H7 (cell line): ENCODE measurements at regions not wholly inside any gene's neighbourhood (a gene's known extent, or its start where the extent isn't known, plus 50 kb on each side); places are given as distances from the start of the nearest gene placed in this dataset.
"Not testable (repeated sequence)": the region's sequence is repeated elsewhere in the genome, so short reads cannot be mapped to it uniquely, and the experiment has no call there.

ENCODE experiments used
- DNase-seq: peaks from one replicate; pipeline ENCODE4 v3.0.0; 2012
- H3K27me3 ChIP-seq: 2 replicates; pipeline ENCODE4 v1.6.0; 2011; ENCODE audit warnings: mild to moderate bottlenecking, low read length; ENCODE audit not compliant: control insufficient read depth, insufficient read depth
- H3K36me3 ChIP-seq: replicated peaks from 2 replicates; pipeline ENCODE4 v1.5.1; 2011; ENCODE audit warnings: low read length; ENCODE audit not compliant: control insufficient read depth, insufficient read depth
- H3K4me3 ChIP-seq: 2 replicates; pipeline ENCODE4 v1.5.1; 2011; ENCODE audit warnings: low read depth, mild to moderate bottlenecking, control low read depth, low read length, moderate library complexity; ENCODE audit not compliant: insufficient read depth

GRCh38 chr10:85100495-85100894 is 772.1 kb downstream of the CCSER2 start:
- no peaks in the 10 kb centered on the region for H3K27me3 ChIP-seq
- H3K36me3 ChIP-seq, result no peaks in the 10 kb centered on the region
- DNase-seq, result no peak
- no peak overlapping the region for H3K4me3 ChIP-seq

- DNase-seq, result peak; percentile 26
- Histone ChIP-seq H3K27me3 (no peaks in the 10 kb centered on the region), H3K4me3 (no peak overlapping the region), H3K36me3 (no peaks in the 10 kb centered on the region)
Measured at GRCh38 chr10:85105614-85106255, 777.3 kb downstream of the CCSER2 start.

GRCh38 chr10:85111271-85111670 is 782.9 kb downstream of the CCSER2 start:
- Histone ChIP-seq H3K36me3 (no peaks in the 10 kb centered on the region), H3K27me3 (no peaks in the 10 kb centered on the region), H3K4me3 (no peak overlapping the region)
- no peak for DNase-seq

DNA sequence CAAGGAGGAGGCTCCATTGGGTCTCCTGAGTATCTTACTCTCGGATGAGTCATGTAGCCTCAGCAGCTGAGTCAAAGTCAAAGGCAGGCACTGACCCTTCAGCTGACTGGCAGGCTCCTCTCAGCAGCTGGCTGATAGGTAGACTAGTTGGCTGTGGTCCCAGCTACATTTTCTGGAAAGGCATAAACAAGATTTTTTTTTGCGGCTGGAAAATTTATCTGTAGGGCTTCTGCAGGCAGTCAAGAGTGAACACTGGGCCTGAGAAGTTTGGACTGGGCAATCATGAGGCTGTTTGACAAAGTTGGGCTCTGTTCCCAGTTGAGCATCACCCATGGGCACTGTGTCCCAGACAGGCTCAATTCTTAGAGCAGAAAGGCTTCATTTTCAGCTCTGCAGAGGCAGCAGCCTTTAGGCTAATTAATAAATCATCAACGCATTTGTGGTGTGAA is 796.2 kb downstream of the CCSER2 start:
- Histone ChIP-seq H3K36me3 (no peaks in the 10 kb centered on the region), H3K4me3 (no peak overlapping the region), H3K27me3 (no peaks in the 10 kb centered on the region)
- DNase-seq, result no peak

DNA sequence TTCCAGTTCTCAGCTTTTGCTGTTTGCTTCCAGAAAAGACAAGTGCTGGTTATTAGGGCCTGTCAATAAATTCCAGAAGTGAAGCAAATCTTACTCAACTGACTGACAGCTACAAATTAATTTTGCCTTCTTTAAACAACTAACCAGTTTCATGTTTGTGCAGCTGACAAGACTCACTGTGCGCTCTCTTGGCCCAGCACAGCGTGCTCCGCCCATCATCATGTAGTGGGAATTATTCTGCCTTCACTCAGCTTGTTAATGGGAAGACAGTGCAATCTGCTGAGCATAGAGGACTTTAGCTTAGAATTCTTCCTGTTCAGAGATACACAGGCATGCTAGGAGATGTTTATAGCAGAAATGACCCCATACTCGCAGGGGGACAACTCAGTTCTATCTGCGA is 808.9 kb downstream of the CCSER2 start:
- no peak for DNase-seq
- Histone ChIP-seq H3K4me3 (no peak overlapping the region), H3K27me3 (no peaks in the 10 kb centered on the region), H3K36me3 (no peaks in the 10 kb centered on the region)

- H3K4me3 ChIP-seq, result no peak overlapping the region
- DNase-seq, result no peak
- no peaks in the 10 kb centered on the region for H3K27me3 ChIP-seq
- no peaks in the 10 kb centered on the region for H3K36me3 ChIP-seq
Measured at GRCh38 chr10:85138046-85138445, 809.7 kb downstream of the CCSER2 start.

GRCh38 chr10:85139124-85139523 is 810.7 kb downstream of the CCSER2 start:
- DNase-seq, result no peak
- H3K4me3 ChIP-seq, result no peak overlapping the region
- no peaks in the 10 kb centered on the region for H3K27me3 ChIP-seq
- no peaks in the 10 kb centered on the region for H3K36me3 ChIP-seq

DNA sequence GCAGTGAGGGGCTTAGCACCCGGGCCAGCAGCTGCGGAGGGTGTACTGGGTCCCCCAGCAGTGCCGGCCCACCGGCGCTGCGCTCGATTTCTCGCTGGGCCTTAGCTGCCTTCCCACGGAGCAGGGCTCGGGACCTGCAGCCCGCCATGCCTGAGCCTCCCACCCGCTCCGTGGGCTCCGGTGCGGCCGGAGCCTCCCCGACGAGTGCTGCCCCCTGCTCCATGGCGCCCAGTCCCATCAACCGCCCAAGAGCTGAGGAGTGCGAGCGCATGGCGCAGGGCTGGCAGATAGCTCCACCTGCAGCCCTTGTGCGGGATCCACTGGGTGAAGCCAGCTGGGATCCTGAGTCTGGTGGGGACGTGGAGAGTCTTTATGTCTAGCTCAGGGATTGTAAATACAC is 813.1 kb downstream of the CCSER2 start:
- H3K27me3 ChIP-seq, DNase-seq, H3K4me3 ChIP-seq, H3K36me3 ChIP-seq: not testable (repeated sequence)

- Histone ChIP-seq H3K36me3 (no peaks in the 10 kb centered on the region), H3K4me3 (no peak overlapping the region), H3K27me3 (no peaks in the 10 kb centered on the region)
- no peak for DNase-seq
Measured at GRCh38 chr10:85145966-85146365, 817.6 kb downstream of the CCSER2 start.

- H3K27me3 ChIP-seq, result no peaks in the 10 kb centered on the region
- DNase-seq, result peak; percentile 10
- H3K4me3 ChIP-seq, result no peak overlapping the region
- no peaks in the 10 kb centered on the region for H3K36me3 ChIP-seq
Measured at GRCh38 chr10:85147346-85148250, 819.2 kb downstream of the CCSER2 start.

GRCh38 chr10:85148693-85149640 is 820.6 kb downstream of the CCSER2 start:
- Histone ChIP-seq H3K27me3 (no peaks in the 10 kb centered on the region), H3K36me3 (no peaks in the 10 kb centered on the region), H3K4me3 (no peak overlapping the region)
- DNase-seq, result no peak

- no peak for DNase-seq
- H3K4me3 ChIP-seq, result no peak overlapping the region
- no peaks in the 10 kb centered on the region for H3K36me3 ChIP-seq
- no peaks in the 10 kb centered on the region for H3K27me3 ChIP-seq
Measured at GRCh38 chr10:85149766-85150165, 821.4 kb downstream of the CCSER2 start.

- Histone ChIP-seq H3K36me3 (no peaks in the 10 kb centered on the region), H3K27me3 (no peaks in the 10 kb centered on the region), H3K4me3 (no peak overlapping the region)
- DNase-seq, result no peak
Measured at GRCh38 chr10:85151506-85151905, 823.1 kb downstream of the CCSER2 start.

DNA sequence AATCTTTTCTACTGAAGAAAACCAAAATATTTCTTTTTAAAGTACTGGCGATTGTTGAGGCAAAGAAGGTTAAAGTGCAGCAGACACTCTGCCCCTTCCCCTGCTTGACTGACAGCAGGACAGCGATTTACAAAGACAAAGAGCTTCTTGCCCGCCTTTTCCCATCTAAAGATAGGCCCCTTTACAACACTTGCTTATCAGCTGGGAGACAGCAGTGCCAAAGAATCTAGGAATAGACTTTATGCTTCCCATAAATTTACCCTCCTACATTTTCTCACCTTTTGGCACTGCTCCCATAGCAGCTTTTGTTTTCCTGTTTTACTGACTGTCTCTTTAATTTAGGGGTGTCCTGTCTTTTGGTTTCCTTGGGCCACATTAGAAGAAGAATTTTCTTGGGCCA is 824.1 kb downstream of the CCSER2 start:
- no peaks in the 10 kb centered on the region for H3K27me3 ChIP-seq
- no peaks in the 10 kb centered on the region for H3K36me3 ChIP-seq
- no peak for DNase-seq

More for the DNA sequence above, 824.1 kb downstream of the CCSER2 start:
- H3K4me3 ChIP-seq, result no peak overlapping the region
